MM.1S (cell line): ENCODE measurements at regions not wholly inside any gene's neighbourhood (a gene's known extent, or its start where the extent isn't known, plus 50 kb on each side); places are given as distances from the start of the nearest gene placed in this dataset.
"Not testable (repeated sequence)": the region's sequence is repeated elsewhere in the genome, so short reads cannot be mapped to it uniquely, and the experiment has no call there.

Experiments
- DNase-seq: peaks from one replicate; pipeline ENCODE4 v3.0.0-alpha.2; 2015
- H2AFZ ChIP-seq: fragments of 300-600 bp; sonication (generic); 2 replicates; pipeline ENCODE4 v1.6.0; 2016; ENCODE audit warnings: antibody characterized with exemption, low read length
- H3F3A ChIP-seq: fragments of 300-600 bp; sonication (generic); 2 replicates; pipeline ENCODE4 v1.6.1; 2016; ENCODE audit warnings: mild to moderate bottlenecking, antibody characterized with exemption, low read length, moderate library complexity, mixed read lengths; ENCODE audit not compliant: insufficient read depth
- H3K27ac ChIP-seq: fragments of 300-600 bp; sonication (generic); 2 replicates; pipeline ENCODE4 v1.5.1; 2016; ENCODE audit warnings: mild to moderate bottlenecking, low read length
- H3K27me3 ChIP-seq: fragments of 300-600 bp; sonication (generic); replicated peaks from 2 replicates; pipeline ENCODE4 v1.6.0; 2016; ENCODE audit warnings: low read length; ENCODE audit not compliant: insufficient read depth
- H3K36me3 ChIP-seq: fragments of 300-600 bp; sonication (generic); replicated peaks from 2 replicates; pipeline ENCODE4 v1.6.1; 2016; ENCODE audit warnings: mild to moderate bottlenecking, low read length, mixed read lengths; ENCODE audit not compliant: insufficient read depth
- H3K4me1 ChIP-seq: fragments of 300-600 bp; sonication (generic); 2 replicates; pipeline ENCODE4 v1.6.1; 2016; ENCODE audit warnings: low read length, mixed read lengths
- H3K4me2 ChIP-seq: fragments of 300-600 bp; sonication (generic); 2 replicates; pipeline ENCODE4 v1.6.0; 2016; ENCODE audit warnings: low read depth, low read length
- H3K4me3 ChIP-seq: fragments of 300-600 bp; sonication (generic); 2 replicates; pipeline ENCODE4 v1.5.1; 2016; ENCODE audit warnings: low read length, mixed read lengths
- H3K79me2 ChIP-seq: fragments of 300-600 bp; sonication (generic); 2 replicates; pipeline ENCODE4 v1.6.1; 2016; ENCODE audit warnings: mixed run types, low read length, mixed read lengths
- H3K9ac ChIP-seq: fragments of 300-600 bp; sonication (generic); 2 replicates; pipeline ENCODE4 v1.6.1; 2016; ENCODE audit warnings: low read length, mixed read lengths
- H3K9me2 ChIP-seq: fragments of 300-600 bp; sonication (generic); replicated peaks from 2 replicates; pipeline ENCODE4 v1.6.1; 2016; ENCODE audit warnings: mild to moderate bottlenecking, low read length, mixed read lengths; ENCODE audit not compliant: insufficient read depth
- H3K9me3 ChIP-seq: fragments of 300-600 bp; sonication (generic); replicated peaks from 2 replicates; pipeline ENCODE4 v1.6.1; 2016; ENCODE audit warnings: mild to moderate bottlenecking, low read length, mixed read lengths; ENCODE audit not compliant: insufficient read depth
- H4K20me1 ChIP-seq: fragments of 300-600 bp; sonication (generic); 2 replicates; pipeline ENCODE4 v1.6.1; 2016; ENCODE audit warnings: mild to moderate bottlenecking, low read length, moderate library complexity, mixed read lengths; ENCODE audit not compliant: insufficient read depth
- CTCF ChIP-seq: fragments of 300-600 bp; sonication (generic); IDR thresholded peaks from 2 replicates; pipeline ENCODE4 v1.5.1; 2016; ENCODE audit warnings: antibody characterized with exemption, low read length, mixed read lengths
- EZH2 ChIP-seq: fragments of 300-600 bp; sonication (generic); optimal IDR thresholded peaks from 2 replicates; pipeline ENCODE3; 2017; ENCODE audit warnings: low read depth, mild to moderate bottlenecking, antibody characterized with exemption, low read length, mixed read lengths
- EZH2phosphoT487 ChIP-seq: fragments of 300-600 bp; sonication (generic); IDR thresholded peaks from 2 replicates; pipeline ENCODE4 v1.6.1; 2018; ENCODE audit warnings: antibody characterized with exemption, low read length

GRCh38 chr3:18188491-18188890 is 236.6 kb downstream of the SATB1 start:
- Histone ChIP-seq H3K27ac (no peak overlapping the region), H3K9ac (no peak overlapping the region), H3K9me3 (no peaks in the 10 kb centered on the region), H3K36me3 (no peaks in the 10 kb centered on the region), H3K4me3 (no peak overlapping the region), H3K4me1 (no peaks in the 10 kb centered on the region), H3K79me2 (no peaks in the 10 kb centered on the region), H3F3A (no peaks in the 10 kb centered on the region), H3K27me3 (no peaks in the 10 kb centered on the region), H3K9me2 (no peaks in the 10 kb centered on the region), H2AFZ (no peak overlapping the region), H4K20me1 (no peaks in the 10 kb centered on the region), H3K4me2 (no peak overlapping the region)
- no peak for DNase-seq
- TF ChIP-seq CTCF (no peak), EZH2 (no peak)

- Histone ChIP-seq H4K20me1 (no peaks in the 10 kb centered on the region), H3K4me1 (no peaks in the 10 kb centered on the region), H3K9me3 (no peaks in the 10 kb centered on the region), H3K36me3 (no peaks in the 10 kb centered on the region), H3K4me3 (no peak overlapping the region), H3K9ac (no peak overlapping the region), H3K79me2 (no peaks in the 10 kb centered on the region), H3K27me3 (no peaks in the 10 kb centered on the region), H3K4me2 (no peak overlapping the region), H2AFZ (no peak overlapping the region), H3F3A (no peaks in the 10 kb centered on the region), H3K27ac (no peak overlapping the region), H3K9me2 (no peaks in the 10 kb centered on the region)
- no peak for DNase-seq
- no peak for TF ChIP-seq CTCF
- no peak for TF ChIP-seq EZH2
- no peak for TF ChIP-seq EZH2phosphoT487
Measured at GRCh38 chr3:18185624-18186023, 239.5 kb downstream of the SATB1 start.

- not testable (repeated sequence) for H2AFZ ChIP-seq, H3K9ac ChIP-seq
Measured at GRCh38 chr3:18182923-18183322, 242.2 kb downstream of the SATB1 start.

GRCh38 chr3:18179521-18179920 is 245.6 kb downstream of the SATB1 start:
- H3K4me1 ChIP-seq, result no peaks in the 10 kb centered on the region
- H2AFZ ChIP-seq, result no peak overlapping the region
- H3K27me3 ChIP-seq, result no peaks in the 10 kb centered on the region
- H3K4me2 ChIP-seq, result no peak overlapping the region
- H3K9me3 ChIP-seq, result no peaks in the 10 kb centered on the region
- no peaks in the 10 kb centered on the region for H4K20me1 ChIP-seq
- H3F3A ChIP-seq, result no peaks in the 10 kb centered on the region
- no peaks in the 10 kb centered on the region for H3K79me2 ChIP-seq
- no peak overlapping the region for H3K4me3 ChIP-seq
- no peak overlapping the region for H3K27ac ChIP-seq
- no peak for DNase-seq
- TF ChIP-seq EZH2, result no peak
- H3K9ac ChIP-seq, result no peak overlapping the region
- no peaks in the 10 kb centered on the region for H3K36me3 ChIP-seq
- H3K9me2 ChIP-seq, result no peaks in the 10 kb centered on the region

More at GRCh38 chr3:18182923-18183322, 242.2 kb downstream of the SATB1 start:
- H3K4me2 ChIP-seq, H3K9me2 ChIP-seq, DNase-seq, H3K79me2 ChIP-seq, H3K9me3 ChIP-seq, H3K4me3 ChIP-seq, H4K20me1 ChIP-seq, H3K36me3 ChIP-seq, H3K4me1 ChIP-seq, H3K27ac ChIP-seq, H3F3A ChIP-seq, H3K27me3 ChIP-seq: not testable (repeated sequence)
